HG02981 (cell line): ENCODE measurements at regions not wholly inside any gene's neighbourhood (a gene's known extent, or its start where the extent isn't known, plus 50 kb on each side); places are given as distances from the start of the nearest gene placed in this dataset.
"Not testable (repeated sequence)": the region's sequence is repeated elsewhere in the genome, so short reads cannot be mapped to it uniquely, and the experiment has no call there.

Source experiments
- ATAC-seq: cut with Tn5 transposase; IDR thresholded peaks from one replicate; pipeline ENCODE4 v1.9.1; 2021; ENCODE audit warnings: mild to moderate bottlenecking, moderate library complexity; ENCODE audit not compliant: unreplicated experiment

DNA sequence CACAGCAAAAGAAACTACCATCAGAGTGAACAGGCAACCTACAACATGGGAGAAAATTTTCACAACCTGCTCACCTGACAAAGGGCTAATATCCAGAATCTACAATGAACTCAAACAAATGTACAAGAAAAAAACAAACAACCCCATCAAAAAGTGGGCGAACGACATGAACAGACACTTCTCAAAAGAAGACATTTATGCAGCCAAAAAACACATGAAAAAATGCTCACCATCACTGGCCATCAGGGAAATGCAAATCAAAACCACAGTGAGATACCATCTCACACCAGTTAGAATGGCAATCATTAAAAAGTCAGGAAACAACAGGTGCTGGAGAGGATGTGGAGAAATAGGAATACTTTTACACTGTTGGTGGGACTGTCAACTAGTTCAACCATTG lies 207.8 kb downstream of the USP6NL start:
- not testable (repeated sequence) for ATAC-seq

DNA sequence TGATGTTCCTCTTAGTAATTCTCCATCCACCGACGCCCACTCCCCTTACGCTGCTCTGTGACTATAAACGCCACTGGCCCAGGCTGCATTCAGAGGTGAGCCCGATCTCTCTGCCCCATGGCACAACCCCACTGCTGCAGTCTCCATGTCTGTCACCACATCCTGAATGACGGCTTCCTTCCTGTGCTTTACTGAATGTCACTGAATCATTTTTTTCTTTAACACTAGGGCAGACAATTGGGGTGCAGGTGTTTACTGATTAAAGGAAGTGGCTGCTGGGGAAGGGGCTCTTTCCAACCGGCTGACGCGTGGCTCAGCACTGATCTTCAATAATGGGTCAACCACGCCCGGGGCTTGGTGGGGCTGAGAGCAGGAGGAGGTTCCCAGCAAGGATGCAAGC lies 208.3 kb downstream of the USP6NL start:
- peak; percentile 74 for ATAC-seq

DNA sequence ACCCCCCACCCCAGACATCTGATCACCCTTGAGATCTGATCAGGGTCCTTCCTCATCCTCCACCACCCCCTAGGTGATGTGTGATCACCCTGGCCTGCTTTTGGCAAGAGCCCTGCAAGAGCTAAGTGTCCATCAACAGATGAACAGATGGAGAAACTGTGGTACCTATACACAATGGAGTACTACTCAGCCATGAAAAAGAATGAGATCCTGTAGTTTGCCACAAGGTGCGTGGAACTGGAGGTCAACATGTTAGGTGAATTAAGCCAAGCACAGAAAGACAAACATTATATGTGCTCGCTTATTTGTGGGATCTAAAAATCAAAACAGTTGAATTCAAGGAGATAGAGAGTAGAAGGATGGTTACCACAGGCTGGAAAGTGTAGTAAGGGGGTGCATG lies 209.1 kb downstream of the USP6NL start:
- no peak for ATAC-seq

DNA sequence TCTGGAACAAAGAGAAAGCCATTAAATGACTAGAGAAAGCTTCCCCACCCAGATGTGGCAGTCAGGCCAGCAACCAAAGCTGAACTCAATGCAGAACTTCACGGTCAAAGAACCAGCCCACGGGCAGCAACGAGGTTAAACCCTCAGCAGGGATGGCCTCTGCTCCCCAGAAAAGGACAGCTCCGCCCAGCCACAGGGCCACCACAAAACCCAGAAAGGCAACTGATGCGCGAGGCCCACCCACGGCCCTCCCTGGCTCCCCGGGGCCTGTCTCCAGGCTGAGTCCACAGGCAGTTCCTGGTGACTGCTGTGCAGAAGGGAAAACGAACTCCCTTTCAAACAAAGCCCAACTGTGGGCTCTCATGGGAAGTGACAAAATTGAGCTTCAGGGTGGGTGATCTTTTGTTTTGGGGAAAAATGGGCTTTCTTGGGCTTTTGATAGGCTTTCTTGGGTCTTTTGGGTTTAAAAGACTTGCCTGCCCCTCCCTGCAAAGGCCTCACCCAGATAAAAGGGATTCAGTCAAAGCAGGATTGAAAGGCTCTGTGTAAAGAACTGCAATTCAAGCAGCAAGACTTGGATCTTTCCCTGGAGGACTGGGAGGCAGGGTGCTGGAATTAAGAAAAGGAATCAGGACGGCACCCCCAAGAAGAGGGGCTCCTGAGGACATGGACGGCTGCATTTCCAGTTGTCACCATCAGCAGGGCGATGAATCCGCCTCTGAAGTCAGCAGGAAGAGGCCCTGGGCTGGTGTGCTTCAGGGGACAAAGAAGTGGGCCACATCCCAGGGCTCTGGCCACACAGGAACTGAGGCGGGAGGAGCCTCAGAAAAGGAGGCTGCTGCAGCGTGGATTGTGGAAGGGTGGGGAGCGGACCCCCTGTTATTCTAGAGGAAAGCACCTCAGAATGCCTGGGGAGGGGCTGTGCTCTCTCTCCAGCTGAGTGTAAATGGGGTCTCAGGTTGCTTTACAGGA lies 209.9 kb downstream of the USP6NL start:
- ATAC-seq = no peak

DNA sequence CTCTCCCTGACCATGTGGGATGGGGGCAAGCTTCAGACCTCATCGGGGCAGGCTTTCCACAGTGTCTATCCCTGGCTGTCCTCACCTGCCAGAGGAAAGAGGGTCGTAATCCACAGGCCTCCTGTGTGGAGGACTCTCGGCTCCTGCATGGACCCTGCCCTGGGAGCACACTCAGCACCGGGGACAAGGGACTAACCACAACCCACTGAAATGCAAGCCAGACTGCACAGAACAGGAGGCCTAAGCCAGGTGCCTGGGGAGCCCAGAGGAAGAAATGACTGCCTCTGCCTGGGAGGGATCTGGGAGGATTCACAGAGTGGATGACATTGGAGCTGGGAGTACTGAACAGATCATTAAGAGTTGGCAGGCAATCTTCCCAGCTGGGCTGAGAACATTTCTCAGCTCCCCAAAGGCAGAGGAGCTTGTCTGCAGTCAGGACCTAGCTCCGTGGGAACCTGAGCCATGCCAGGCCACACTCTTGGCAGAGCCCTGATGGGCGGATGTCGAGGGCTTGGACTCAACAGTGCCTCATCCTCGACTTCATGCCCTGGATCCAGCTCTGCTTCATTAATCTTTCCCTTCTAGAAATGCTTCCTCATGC lies 213.4 kb downstream of the USP6NL start:
- ATAC-seq = no peak

DNA sequence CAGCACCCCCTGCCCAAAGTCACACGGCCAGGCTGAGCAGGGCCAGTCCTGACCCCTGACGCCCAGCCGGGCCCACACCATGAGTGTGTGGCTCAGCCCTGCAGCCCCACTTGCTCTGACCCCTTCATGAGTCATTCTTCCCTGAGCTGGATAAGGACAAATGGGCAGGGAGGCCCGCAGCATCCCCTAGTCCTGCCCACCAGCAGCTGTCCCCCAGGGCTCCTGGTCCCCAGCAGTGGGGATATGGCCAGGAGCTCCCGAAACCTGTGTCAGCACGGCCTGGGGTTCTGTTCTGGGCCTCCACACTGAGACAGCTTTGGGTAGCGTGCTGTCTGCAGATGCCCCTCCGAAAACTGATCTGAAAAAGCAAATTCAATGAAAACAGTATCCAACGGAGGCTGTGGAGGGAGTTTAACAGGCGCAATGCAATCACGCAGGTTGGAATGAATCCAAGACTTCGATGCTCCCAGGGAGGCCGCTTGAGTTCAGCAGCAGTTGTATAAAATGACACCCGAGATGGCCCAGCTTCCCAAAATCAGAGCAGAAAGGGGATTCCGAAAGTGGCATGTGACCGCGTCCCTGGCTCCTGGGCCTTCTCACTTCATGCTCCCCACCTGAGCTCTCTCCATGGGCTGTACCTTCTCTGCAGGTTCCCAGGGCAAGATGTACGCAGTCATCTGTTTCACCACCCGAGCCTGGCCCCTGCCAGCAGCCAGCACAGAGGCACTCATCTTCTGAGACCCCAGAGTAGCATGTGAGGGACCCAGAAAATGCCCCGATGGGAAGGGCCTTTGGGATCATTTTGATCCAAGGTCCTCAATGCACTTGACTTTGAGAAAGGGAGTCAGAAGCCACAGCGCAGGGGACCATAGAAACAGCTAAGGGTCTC lies 214.1 kb downstream of the USP6NL start:
- ATAC-seq = no peak

DNA sequence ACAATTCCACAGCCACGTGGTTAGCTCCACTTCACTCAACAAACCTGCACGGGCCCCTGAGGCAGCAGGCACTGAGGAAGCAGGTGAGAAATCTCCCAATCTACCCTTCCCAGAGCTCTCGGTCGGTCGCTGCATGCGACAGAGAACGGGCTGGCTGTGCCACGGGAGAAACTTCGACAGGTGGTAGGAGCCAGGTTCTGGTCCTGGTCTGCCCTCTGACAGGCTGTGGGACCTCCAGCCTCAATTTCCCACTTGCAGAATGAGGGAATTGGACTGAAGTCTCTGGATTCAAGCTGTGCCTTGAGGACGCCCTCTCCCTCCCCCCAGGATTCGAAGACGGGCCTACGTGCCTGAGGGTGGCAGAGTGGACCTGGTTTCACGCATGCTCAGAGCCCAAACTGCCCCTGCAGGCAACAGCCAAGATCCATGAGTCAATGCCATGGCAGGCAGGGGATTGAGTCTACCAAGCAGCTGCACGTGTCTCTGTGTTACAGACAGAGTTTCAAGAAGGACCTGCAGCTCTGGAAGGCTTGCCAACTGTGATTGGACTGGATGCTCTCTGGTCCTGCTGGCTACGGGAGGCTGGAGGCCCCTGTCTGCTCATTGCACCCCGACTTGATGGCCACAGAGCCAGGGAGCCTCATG lies 215.0 kb downstream of the USP6NL start:
- ATAC-seq = no peak

DNA sequence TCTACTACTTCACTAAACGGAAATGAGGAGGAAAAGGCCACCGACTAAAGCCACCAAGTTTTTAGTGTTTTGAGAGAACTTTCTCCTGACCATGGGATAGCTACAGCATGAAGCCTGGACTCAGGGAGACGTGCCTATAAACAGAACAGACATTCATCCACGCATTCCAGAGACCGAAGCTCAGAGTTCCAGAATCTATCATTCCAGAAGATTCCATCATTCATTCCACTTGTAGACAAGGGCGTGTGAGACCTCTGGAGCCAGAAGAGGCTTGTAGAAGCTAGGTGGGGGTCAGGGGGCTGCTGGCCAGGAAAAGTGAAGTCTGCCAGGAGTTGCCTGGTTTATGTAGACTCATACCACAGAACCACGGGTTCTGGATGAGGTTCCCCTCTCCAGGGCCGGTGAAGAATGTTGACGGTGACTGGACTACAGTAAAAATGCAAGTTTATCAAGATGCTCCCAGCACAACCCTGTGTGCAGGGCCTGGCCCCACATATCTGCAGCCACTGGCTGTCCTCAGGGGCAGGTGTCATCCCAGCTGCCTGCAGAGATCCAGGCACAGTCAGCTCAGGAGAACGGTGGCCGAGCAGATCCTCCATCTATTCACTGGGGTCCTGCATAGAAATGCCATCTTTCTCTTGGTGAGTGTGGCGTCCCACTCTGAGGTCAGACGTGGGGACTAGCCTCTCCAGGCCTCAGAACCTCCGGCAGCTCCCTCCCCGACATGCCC lies 215.7 kb downstream of the USP6NL start:
- ATAC-seq = no peak

DNA sequence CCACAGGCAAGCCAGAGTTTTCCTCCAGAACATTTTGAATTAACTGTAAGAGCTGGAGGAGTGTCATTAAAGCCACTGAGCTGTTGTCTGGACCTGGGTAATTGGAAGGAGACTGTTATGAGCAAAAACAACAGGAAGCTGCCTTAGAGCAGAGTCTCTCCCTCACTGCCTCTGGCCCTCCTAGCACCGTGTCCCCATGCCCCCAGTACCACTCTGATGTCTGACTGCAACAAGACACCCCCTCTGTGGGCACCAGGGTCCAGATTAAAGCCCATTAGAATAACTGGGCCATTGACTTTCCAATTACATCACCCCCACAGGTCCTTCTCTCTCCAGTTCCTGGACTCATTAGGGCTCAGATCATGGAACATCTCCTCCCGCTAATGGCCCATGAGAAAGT lies 216.3 kb downstream of the USP6NL start:
- ATAC-seq = no peak

DNA sequence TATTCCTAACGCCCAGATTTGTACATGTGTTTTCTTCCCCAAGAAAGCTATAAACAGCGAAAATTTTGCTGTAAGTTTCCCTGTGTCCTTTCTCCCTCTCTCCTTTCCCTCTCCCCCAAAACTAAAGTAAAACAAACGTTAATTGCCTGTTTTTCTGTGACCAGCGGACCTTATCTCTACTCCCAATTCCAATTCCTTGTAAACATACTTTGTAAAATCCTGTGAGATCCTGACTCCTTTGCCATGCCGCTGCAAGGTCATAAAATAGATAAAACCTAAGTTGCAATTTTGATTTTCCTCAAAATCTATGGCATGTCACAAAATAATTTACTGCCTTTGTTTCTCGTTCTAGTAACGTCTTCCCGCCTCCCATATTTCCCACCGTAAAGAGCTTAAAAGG lies 217.6 kb downstream of the USP6NL start:
- no peak for ATAC-seq

DNA sequence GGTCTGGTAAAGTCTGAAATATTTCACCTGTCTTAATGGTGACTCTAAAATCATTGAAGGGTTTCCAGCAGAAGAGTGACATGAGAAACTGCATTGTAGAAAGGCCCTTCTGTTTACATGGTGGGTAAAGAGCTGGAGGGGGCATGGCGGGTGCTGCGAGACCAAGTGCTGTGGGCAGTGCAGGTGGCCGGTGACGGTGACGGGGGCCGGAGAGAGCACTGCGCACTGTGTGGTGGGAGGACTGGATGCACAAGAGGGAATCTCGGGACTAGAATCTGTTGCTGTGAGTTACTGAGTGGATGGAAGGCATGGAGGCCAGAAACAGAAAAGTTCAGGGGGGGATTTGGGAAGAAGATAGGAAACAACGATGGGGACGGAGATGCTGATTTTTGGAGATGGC lies 218.7 kb downstream of the USP6NL start:
- no peak for ATAC-seq

DNA sequence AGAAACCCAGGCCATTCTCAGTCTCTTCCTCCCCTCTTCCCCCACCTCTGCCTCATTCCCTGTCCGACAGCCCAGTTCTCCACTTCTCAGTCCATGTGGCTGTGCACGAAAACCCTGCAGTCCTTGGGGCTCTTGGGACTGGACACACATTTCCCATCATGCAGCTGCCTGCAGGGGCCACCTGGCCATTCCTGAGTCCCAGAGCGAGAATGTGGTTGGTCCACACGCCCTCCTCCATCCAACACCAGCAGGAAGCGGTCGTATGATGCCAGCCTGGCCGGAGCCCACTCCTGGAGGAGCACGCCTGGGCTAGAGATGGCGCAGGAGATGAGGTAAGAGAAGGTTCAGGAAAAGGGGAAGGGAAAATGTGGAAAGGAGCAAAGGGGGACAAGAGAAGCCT lies 222.5 kb downstream of the USP6NL start:
- ATAC-seq = no peak

DNA sequence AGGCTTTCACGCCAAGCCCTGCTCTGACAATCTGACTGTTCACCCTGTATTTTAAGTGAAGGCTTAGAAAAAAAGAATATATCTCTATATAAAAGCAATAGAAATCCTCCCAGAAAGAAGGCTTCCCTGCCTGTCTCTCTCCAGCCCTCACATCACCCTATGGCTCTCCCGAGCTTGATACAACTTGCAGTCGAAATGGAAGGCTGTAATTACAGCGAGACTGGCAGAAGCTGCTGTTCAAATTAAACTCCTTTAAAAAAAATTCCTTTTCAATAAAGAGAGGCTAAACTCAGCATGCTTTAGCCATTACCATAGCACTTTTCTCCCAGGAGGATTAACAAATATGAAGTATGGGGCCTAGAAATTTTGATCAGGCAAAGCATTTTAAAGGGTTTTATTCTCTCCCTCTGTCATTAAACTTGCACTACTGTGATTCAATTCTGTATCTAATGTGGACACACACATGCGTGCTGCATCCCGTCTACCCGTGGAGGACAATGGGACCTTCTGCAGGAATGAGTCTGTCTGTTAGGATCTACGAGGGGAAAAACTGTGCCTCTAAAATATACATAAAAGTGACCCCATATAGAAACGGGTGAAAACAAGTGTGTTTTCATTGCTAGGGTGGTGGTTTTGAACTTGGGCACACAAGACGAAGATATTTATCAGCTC lies 223.8 kb downstream of the USP6NL start:
- ATAC-seq = no peak

DNA sequence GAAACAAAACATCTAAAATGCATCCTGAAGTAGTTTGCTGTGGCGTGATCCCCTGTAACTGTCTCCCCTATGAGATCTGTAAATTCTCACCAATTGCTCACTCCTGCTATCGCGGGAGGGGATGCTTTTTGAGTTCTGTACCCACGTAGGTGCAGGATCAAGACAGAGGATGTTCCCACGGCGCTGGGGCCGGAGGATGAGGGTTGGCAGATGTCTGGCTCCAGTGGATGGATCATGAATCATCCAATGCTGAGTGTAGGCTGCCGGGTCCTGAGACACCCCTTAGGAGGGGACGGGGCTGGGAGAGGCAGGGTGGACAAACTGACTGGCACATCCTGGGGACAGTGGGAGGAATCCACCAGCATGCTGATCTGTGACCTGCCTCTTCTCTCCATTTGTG lies 224.4 kb downstream of the USP6NL start:
- ATAC-seq = no peak
